NOMO-1 treated with DMSO at 0.1 percent for 48 hours (cell line): ENCODE measurements at regions not wholly inside any gene's neighbourhood (a gene's known extent, or its start where the extent isn't known, plus 50 kb on each side); places are given as distances from the start of the nearest gene placed in this dataset.

Experiments used
- DNase-seq: peaks from one replicate; lab custom pipeline; 2025; ENCODE audit not compliant: unreplicated experiment; lab: John Stamatoyannopoulos, UW

- DNase-seq: no peak
These were observed 61.2 kb upstream of the RPH3AL start for GRCh38 chr17:413706-414380.

- DNase-seq: no peak
These were observed 60.4 kb upstream of the RPH3AL start for GRCh38 chr17:413016-413350.

GRCh38 chr17:412211-413015, 59.8 kb upstream of the RPH3AL start:
- DNase-seq: peak; percentile 77

- no peak for DNase-seq
These were observed 59.0 kb upstream of the RPH3AL start for GRCh38 chr17:411421-412120.

- peak; percentile 29 for DNase-seq
These were observed 58.2 kb upstream of the RPH3AL start for GRCh38 chr17:410543-411401.

- peak; percentile 99 for DNase-seq
These were observed 57.4 kb upstream of the RPH3AL start for GRCh38 chr17:409848-410542.

- no peak for DNase-seq
These were observed 56.8 kb upstream of the RPH3AL start for GRCh38 chr17:409308-409847.

GRCh38 chr17:404703-405102, 52.1 kb upstream of the RPH3AL start:
- no peak for DNase-seq
